ENCODE measurements at regions not wholly inside any gene's neighbourhood (a gene's known extent, or its start where the extent isn't known, plus 50 kb on each side); places are given as distances from the start of the nearest gene placed in this dataset.
A peak's percentile ranks its signal among the peaks of the same experiment; 100 is the strongest.
"Not testable (repeated sequence)": the region's sequence is repeated elsewhere in the genome, so short reads cannot be mapped to it uniquely, and the experiment has no call there.

DNA sequence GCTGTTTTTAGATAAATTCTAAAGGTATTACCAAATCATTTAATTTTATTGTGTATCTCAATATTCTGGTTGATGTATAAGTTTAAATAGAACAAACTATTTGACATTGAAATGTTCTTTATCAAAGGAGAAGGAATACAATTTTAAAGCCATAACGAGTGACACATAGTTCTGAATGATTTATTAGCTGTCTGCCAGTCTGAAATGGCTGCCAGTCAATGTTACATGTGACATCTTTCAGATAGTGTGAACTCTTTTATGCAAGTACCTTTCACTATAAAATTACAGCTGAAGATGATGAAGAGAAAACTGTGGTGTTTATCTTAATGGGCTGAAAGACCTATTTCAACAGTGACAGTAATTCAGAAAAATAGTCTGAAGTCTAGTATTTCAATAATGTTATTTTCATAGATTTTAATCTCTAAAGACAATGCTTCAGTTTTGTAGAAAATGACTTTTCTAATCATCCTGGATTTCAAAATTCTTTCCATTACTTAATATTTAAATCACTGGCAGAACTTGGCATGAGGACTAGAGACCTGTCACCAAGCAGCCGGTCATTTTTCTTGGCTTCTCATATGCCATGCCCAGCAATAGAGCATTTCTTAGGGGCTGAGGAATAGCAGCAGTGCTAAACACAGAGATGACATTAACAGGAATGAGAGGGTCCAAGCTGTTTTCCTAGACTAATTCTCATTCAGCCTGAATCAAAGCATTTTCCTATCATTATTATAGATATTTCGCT, 178.5 kb upstream of the C1QTNF3 start:
- H3K4me3 ChIP-seq (ENCODE audit: low read length); H3K4me1 ChIP-seq (ENCODE audit: insufficient read depth, low read length); H3K27me3 Mint-ChIP-seq; H3K27ac Mint-ChIP-seq; H3K9me3 Mint-ChIP-seq; H3K9me3 ChIP-seq (ENCODE audit: low read length); H3K36me3 ChIP-seq (ENCODE audit: insufficient read depth, low read length); H3K4me1 Mint-ChIP-seq; CTCF ChIA-PET; H3K4me3 Mint-ChIP-seq; DNase-seq; POLR2A ChIA-PET; H3K27me3 ChIP-seq (ENCODE audit: insufficient read depth, low read length, poor library complexity, severe bottlenecking); H3K27ac ChIP-seq (ENCODE audit: low read depth, low read length): not testable (repeated sequence)
- H3K36me3 Mint-ChIP-seq, result peaks cover 7 to 10% (median 8%) of the 10 kb centered on the region in 3 donors

DNA sequence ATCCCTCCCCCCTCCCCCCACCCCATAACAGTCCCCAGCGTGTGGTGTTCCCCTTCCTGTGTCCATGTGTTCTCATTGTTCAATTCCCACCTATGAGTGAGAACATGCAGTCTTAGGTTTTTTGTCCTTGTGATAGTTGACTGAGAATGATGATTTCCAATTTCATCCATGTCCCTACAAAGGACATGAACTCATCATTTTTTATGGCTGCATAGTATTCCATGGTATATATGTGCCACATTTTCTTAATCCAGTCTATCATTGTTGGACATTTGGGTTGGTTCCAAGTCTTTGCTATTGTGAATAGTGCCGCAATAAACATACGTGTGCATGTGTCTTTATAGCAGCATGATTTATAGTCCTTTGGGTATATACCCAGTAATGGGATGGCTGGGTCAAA, 180.1 kb upstream of the C1QTNF3 start:
- H3K9me3 Mint-ChIP-seq; H3K36me3 ChIP-seq (ENCODE audit: insufficient read depth, low read length); H3K27me3 Mint-ChIP-seq; H3K27ac ChIP-seq (ENCODE audit: low read depth, low read length); H3K27me3 ChIP-seq (ENCODE audit: insufficient read depth, low read length, poor library complexity, severe bottlenecking); H3K4me3 Mint-ChIP-seq; H3K4me3 ChIP-seq (ENCODE audit: low read length); H3K9me3 ChIP-seq (ENCODE audit: low read length); CTCF ChIA-PET; H3K27ac Mint-ChIP-seq; H3K36me3 Mint-ChIP-seq; H3K4me1 ChIP-seq (ENCODE audit: insufficient read depth, low read length); H3K4me1 Mint-ChIP-seq; DNase-seq; POLR2A ChIA-PET: not testable (repeated sequence)

DNA sequence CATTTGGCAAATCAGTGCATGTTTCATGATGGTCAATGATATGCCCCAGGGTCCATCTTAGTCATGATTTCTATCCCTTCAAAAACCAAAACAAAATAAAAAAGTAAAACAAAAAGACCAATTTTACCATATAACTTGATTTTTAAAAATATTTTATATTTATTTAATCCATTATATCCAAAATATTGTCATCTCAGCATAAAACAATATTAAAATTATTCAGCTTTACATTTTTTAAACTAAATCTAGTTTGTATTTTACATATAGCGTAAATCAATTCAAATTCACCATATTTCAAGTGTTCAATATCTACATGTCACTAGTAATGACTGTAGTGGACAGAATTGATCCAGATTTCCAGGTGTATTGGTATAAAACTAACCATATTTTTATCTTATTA, 187.4 kb upstream of the C1QTNF3 start:
- H3K27me3 Mint-ChIP-seq; H3K27ac ChIP-seq (ENCODE audit: low read depth, low read length); DNase-seq; POLR2A ChIA-PET; H3K36me3 Mint-ChIP-seq; H3K4me3 ChIP-seq (ENCODE audit: low read length); CTCF ChIA-PET; H3K9me3 ChIP-seq (ENCODE audit: low read length); H3K9me3 Mint-ChIP-seq; H3K27ac Mint-ChIP-seq; H3K4me1 ChIP-seq (ENCODE audit: insufficient read depth, low read length); H3K36me3 ChIP-seq (ENCODE audit: insufficient read depth, low read length); H3K27me3 ChIP-seq (ENCODE audit: insufficient read depth, low read length, poor library complexity, severe bottlenecking); H3K4me3 Mint-ChIP-seq; H3K4me1 Mint-ChIP-seq: not testable (repeated sequence)

DNA sequence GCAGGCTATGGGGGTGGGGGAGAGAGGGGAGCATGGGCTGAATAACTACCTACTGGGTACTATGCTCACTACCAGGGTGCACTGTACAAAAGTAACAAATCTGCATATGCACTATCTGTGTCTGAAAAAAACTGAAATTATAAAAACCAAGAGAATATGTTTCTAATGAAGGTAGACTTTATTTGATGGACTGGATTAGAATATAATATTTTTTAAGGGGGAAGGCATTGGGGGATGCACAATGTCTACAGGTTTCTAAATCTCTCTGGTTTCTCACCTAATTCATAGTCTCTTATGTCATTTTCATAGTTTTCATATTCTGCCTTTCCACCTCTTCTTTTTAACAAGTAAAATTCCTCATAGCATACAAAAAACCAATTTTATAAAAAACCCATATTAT, 200.8 kb upstream of the C1QTNF3 start:
- H3K4me1 Mint-ChIP-seq, result peaks cover 21 to 45% (median 35%) of the 10 kb centered on the region in 3 donors
- H3K9me3 ChIP-seq (ENCODE audit: low read length); H3K4me1 ChIP-seq (ENCODE audit: insufficient read depth, low read length); H3K36me3 ChIP-seq (ENCODE audit: insufficient read depth, low read length); H3K36me3 Mint-ChIP-seq; H3K27me3 Mint-ChIP-seq; POLR2A ChIA-PET; CTCF ChIA-PET; DNase-seq; H3K4me3 ChIP-seq (ENCODE audit: low read length); H3K9me3 Mint-ChIP-seq; H3K27me3 ChIP-seq (ENCODE audit: insufficient read depth, low read length, poor library complexity, severe bottlenecking): not testable (repeated sequence)
- peak overlapping the region; percentile 43 for H3K27ac ChIP-seq (ENCODE audit: low read depth, low read length)
- peak overlapping the region; percentile 86 to 97 (median 93) for H3K27ac Mint-ChIP-seq
- H3K4me3 Mint-ChIP-seq, result peak overlapping the region; percentile 84 to 95 (median 86)

DNA sequence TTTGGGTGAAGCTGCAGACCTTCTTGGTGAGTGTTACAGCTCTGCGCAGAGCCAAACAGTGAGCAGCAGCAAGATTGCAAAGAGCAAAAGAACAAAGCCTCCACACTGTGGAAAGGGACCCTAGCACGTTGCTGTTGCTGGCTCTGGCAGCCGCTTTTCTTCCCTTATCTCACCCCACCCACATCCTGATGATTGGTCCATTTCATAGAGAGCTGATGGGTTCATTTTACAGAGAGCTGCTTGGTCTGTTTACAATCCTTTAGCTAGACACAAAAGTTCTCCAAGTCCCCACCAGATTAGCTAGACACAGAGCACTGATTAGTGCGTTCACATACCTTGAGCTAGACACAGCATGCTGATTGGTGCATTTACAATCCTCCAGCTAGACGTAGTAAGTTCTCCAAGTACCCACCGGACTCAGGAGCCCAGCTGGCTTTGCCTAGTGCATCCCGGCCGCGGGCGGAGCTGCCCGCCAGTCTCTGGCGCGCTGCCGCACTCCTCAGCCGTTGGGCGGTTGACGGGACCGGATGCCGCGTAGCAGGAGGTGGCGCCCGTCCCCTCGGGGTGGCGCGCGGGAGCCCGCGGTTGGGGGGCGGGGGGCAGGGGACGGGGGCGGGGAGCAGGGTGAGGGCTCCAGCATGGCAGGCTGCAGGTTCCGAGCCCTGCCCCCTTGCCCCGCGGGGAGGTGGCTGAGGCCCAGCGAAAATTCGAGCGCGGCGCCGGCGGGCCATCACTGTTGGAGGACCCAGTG, 201.4 kb upstream of the C1QTNF3 start:
- H3K4me3 ChIP-seq (ENCODE audit: low read length); H3K9me3 ChIP-seq (ENCODE audit: low read length); CTCF ChIA-PET; H3K27me3 ChIP-seq (ENCODE audit: insufficient read depth, low read length, poor library complexity, severe bottlenecking); H3K9me3 Mint-ChIP-seq; H3K36me3 Mint-ChIP-seq; POLR2A ChIA-PET; H3K4me1 ChIP-seq (ENCODE audit: insufficient read depth, low read length); H3K27me3 Mint-ChIP-seq; H3K36me3 ChIP-seq (ENCODE audit: insufficient read depth, low read length): not testable (repeated sequence)
- H3K27ac ChIP-seq (ENCODE audit: low read depth, low read length), result peak overlapping the region; percentile 43
- peak overlapping the region; percentile 86 to 97 (median 93) for H3K27ac Mint-ChIP-seq
- DNase-seq, result peak; percentile 65 to 86 (median 84)
- H3K4me1 Mint-ChIP-seq, result peaks cover 21 to 44% (median 35%) of the 10 kb centered on the region in 3 donors
- peak overlapping the region; percentile 84 to 95 (median 86) for H3K4me3 Mint-ChIP-seq

DNA sequence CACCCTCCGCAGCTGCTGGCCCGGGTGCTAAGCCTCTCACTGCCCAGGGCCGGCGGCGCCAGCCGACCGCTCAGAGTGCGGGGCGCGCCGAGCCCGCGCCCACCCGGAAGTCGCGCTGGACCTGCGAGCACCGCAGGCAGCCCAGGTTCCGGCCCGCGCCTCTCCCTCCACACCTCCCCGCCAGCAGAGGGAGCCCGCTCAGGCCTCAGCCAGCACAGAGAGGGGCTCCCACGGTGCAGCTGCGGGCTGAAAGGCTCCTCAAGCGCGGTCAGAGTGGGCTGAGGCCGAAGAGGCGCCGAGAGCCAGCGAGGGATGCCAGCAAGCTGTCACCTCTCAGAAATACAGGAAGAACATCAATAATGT, 202.0 kb upstream of the C1QTNF3 start:
- H3K4me3 ChIP-seq (ENCODE audit: low read length); H3K9me3 Mint-ChIP-seq; H3K36me3 Mint-ChIP-seq; H3K9me3 ChIP-seq (ENCODE audit: low read length); H3K27ac ChIP-seq (ENCODE audit: low read depth, low read length); DNase-seq; CTCF ChIA-PET; H3K27me3 Mint-ChIP-seq; H3K36me3 ChIP-seq (ENCODE audit: insufficient read depth, low read length); H3K27me3 ChIP-seq (ENCODE audit: insufficient read depth, low read length, poor library complexity, severe bottlenecking); POLR2A ChIA-PET; H3K4me1 ChIP-seq (ENCODE audit: insufficient read depth, low read length): not testable (repeated sequence)
- peak overlapping the region in 3 of 8 donors; percentile 91 to 97 (median 95) for H3K27ac Mint-ChIP-seq
- peaks cover 18 to 39% (median 30%) of the 10 kb centered on the region in 3 donors for H3K4me1 Mint-ChIP-seq
- peak overlapping the region in 2 of 7 donors; percentile 82 to 85 for H3K4me3 Mint-ChIP-seq

DNA sequence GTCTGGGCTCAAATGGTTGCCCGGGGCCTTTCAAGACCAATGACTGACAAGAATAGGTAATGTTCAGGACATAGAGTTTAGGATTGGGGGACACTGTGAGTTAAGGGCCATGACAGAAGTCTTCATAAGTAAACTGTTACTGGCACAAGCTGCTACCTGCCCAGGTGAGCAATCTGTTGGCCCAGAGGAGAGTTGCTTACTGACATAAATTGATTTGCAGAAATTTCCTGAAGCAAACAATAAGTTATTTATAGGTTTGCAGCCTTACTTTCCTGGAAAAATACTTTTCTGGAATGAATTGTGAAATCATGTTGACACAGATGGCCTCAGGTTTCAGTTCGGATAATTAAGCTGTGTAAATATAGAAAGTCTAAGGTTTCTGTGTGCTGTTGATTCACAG, 202.8 kb upstream of the C1QTNF3 start:
- H3K9me3 ChIP-seq (ENCODE audit: low read length); H3K27me3 Mint-ChIP-seq; H3K36me3 ChIP-seq (ENCODE audit: insufficient read depth, low read length); CTCF ChIA-PET; POLR2A ChIA-PET; H3K4me3 ChIP-seq (ENCODE audit: low read length); H3K36me3 Mint-ChIP-seq; H3K4me1 ChIP-seq (ENCODE audit: insufficient read depth, low read length); H3K27me3 ChIP-seq (ENCODE audit: insufficient read depth, low read length, poor library complexity, severe bottlenecking); H3K9me3 Mint-ChIP-seq: not testable (repeated sequence)
- peaks cover 15 to 31% (median 26%) of the 10 kb centered on the region in 3 donors for H3K4me1 Mint-ChIP-seq
- H3K4me3 Mint-ChIP-seq, result peak overlapping the region; percentile 77 to 88 (median 82)
- peak overlapping the region; percentile 45 for H3K27ac ChIP-seq (ENCODE audit: low read depth, low read length)
- DNase-seq, result peak in 1 of 5 donors; percentile 27
- H3K27ac Mint-ChIP-seq, result peak overlapping the region; percentile 93 to 98 (median 96)

DNA sequence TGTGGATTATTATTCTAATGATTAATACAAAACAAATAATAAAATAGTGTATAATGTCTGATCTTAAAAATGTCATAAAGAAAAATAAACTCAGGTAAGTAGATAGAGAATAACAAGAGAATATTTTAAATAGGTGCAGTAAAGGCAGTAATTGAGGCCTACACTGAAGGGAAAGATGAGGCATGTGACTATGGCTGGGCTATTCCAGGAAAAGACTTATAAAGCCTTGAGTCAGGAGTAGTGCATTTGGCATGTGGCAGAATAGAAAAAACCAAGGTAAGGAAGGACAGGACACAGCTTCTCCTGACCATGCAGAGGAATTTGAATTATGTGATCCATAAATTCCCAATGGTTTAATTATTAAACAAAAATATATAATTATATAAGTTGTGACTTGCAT, 215.6 kb upstream of the C1QTNF3 start:
- H3K4me1 ChIP-seq (ENCODE audit: insufficient read depth, low read length); H3K36me3 Mint-ChIP-seq; H3K4me1 Mint-ChIP-seq; CTCF ChIA-PET; H3K27ac ChIP-seq (ENCODE audit: low read depth, low read length); H3K27me3 ChIP-seq (ENCODE audit: insufficient read depth, low read length, poor library complexity, severe bottlenecking); H3K9me3 Mint-ChIP-seq; H3K4me3 Mint-ChIP-seq; DNase-seq; H3K9me3 ChIP-seq (ENCODE audit: low read length); H3K27me3 Mint-ChIP-seq; H3K4me3 ChIP-seq (ENCODE audit: low read length); H3K36me3 ChIP-seq (ENCODE audit: insufficient read depth, low read length); H3K27ac Mint-ChIP-seq; POLR2A ChIA-PET: not testable (repeated sequence)

Data from CD8-positive, alpha-beta memory T cell (primary cell).